HCT116 (cell line): ENCODE measurements at regions not wholly inside any gene's neighbourhood (a gene's known extent, or its start where the extent isn't known, plus 50 kb on each side); places are given as distances from the start of the nearest gene placed in this dataset.

Experiments
- ATAC-seq: fragments of 200-7000 bp; cut with Tn5 transposase; 2 replicates; pipeline ENCODE4 v1.9.1; 2020; ENCODE audit warnings: mild to moderate bottlenecking, moderate library complexity
- BruUV-seq: library from RNA; stranded (reverse); fragments of 400-500 nt; replicated peaks from 2 replicates; lab custom pipeline; 2021; lab: Mats Ljungman, UMichigan
- CTCF ChIA-PET: fragments of 300-600 bp; sonication (Branson Sonifier 250); formaldehyde crosslinking; loops from one replicate; lab custom pipeline; 2021; ENCODE audit warnings: antibody characterized with exemption; lab: Charles Lee
- POLR2A ChIA-PET: fragments of 300-600, 350-600 bp; sonication (Branson Sonifier 250); formaldehyde crosslinking; loops from one replicate; lab custom pipeline; 2021; ENCODE audit warnings: antibody characterized with exemption; lab: Charles Lee
- RAD21 ChIA-PET, 2 experiments: fragments of 300-600 bp; sonication (Branson Sonifier 250); formaldehyde crosslinking; loops; one replicate each; lab custom pipeline; 2023; ENCODE audit warnings: low total read pairs in 2 of 2; ENCODE audit not compliant: uncharacterized antibody in 2 of 2, unreplicated experiment in 2 of 2, low non-redundant PET in 1 of 2; lab: Charles Lee
- DNase-seq: peaks from one replicate; pipeline ENCODE4 v3.0.0-alpha.2; 2010; ENCODE audit warnings: low read depth, low spot score
- H2AFZ ChIP-seq: fragments of 200-600 bp; shearing (Covaris generic), sonication (generic); 2 replicates; pipeline ENCODE4 v1.6.1; 2017; ENCODE audit warnings: low read depth, mixed run types, mixed read lengths, antibody characterized with exemption, low read length; ENCODE audit not compliant: poor library complexity, severe bottlenecking
- H3K27ac ChIP-seq: 2 replicates; pipeline ENCODE4 v1.5.1; 2012; ENCODE audit warnings: low read depth, low read length
- H3K27me3 ChIP-seq: fragments of 200-600 bp; sonication (generic); 2 replicates; pipeline ENCODE4 v1.6.1; 2016; ENCODE audit warnings: mixed run types, low read length, mixed read lengths; ENCODE audit not compliant: insufficient read depth
- H3K36me3 ChIP-seq, 2 experiments: fragments of 200-500 bp in 1 of 2; fragments of 200-600 bp in 1 of 2; sonication (Bioruptor generic) in 1 of 2; sonication (generic) in 1 of 2; 2 replicates each; pipeline versions ENCODE4 v1.5.1 to v1.6.1; 2014 to 2016; ENCODE audit warnings: low read length in 2 of 2, inconsistent platforms in 1 of 2, mixed read lengths in 1 of 2, mixed run types in 1 of 2; ENCODE audit not compliant: insufficient read depth in 2 of 2, control insufficient read depth in 1 of 2
- H3K4me1 ChIP-seq, 2 experiments: fragments of 200-600 bp in 1 of 2; sonication (generic) in 1 of 2; 2 replicates each; pipeline versions ENCODE4 v1.5.1 to v1.6.1; 2012 to 2017; ENCODE audit warnings: low read length in 2 of 2, inconsistent platforms in 1 of 2, mild to moderate bottlenecking in 1 of 2, mixed read lengths in 1 of 2, mixed run types in 1 of 2, moderate library complexity in 1 of 2; ENCODE audit not compliant: insufficient read depth in 2 of 2, control insufficient read depth in 1 of 2
- H3K4me2 ChIP-seq: fragments of 200-600 bp; sonication (generic); 2 replicates; pipeline ENCODE4 v1.6.1; 2017; ENCODE audit warnings: mixed run types, low read length, mixed read lengths
- H3K4me3 ChIP-seq, 2 experiments: fragments of 200-600 bp in 1 of 2; sonication (generic) in 1 of 2; replicated peaks in 1 of 2; 2 replicates each; pipeline ENCODE4 v1.5.1; 2011 to 2016; ENCODE audit warnings: low read length in 2 of 2, control low read depth in 1 of 2, low read depth in 1 of 2, mild to moderate bottlenecking in 1 of 2, mixed read lengths in 1 of 2, mixed run types in 1 of 2
- H3K79me2 ChIP-seq: fragments of 200-600 bp; sonication (generic); 2 replicates; pipeline ENCODE4 v1.6.1; 2017; ENCODE audit warnings: mild to moderate bottlenecking, mixed run types, low read length, moderate library complexity, mixed read lengths; ENCODE audit not compliant: insufficient read depth
- H3K9ac ChIP-seq: fragments of 200-600 bp; sonication (generic); 2 replicates; pipeline ENCODE4 v1.6.1; 2016; ENCODE audit warnings: low read length, mixed read lengths
- H3K9me2 ChIP-seq: fragments of 200-600 bp; sonication (generic), shearing (Covaris generic); 2 replicates; pipeline ENCODE4 v1.6.1; 2017; ENCODE audit warnings: mixed run types, mild to moderate bottlenecking, moderate library complexity; ENCODE audit not compliant: insufficient read depth
- H3K9me3 ChIP-seq, 2 experiments: fragments of 200-500 bp in 1 of 2; fragments of 200-600 bp in 1 of 2; sonication (Bioruptor generic) in 1 of 2; sonication (generic) in 1 of 2; 2 replicates each; pipeline ENCODE4 v1.6.1; 2014 to 2017; ENCODE audit warnings: low read length in 2 of 2, mixed read lengths in 2 of 2, inconsistent platforms in 1 of 2, low read depth in 1 of 2, mild to moderate bottlenecking in 1 of 2, mixed run types in 1 of 2, moderate library complexity in 1 of 2; ENCODE audit not compliant: control insufficient read depth in 1 of 2, insufficient read depth in 1 of 2
- H4K20me1 ChIP-seq: fragments of 200-600 bp; sonication (generic), shearing (Covaris generic); 2 replicates; pipeline ENCODE4 v1.6.1; 2017; ENCODE audit warnings: mixed run types, mild to moderate bottlenecking, moderate library complexity; ENCODE audit not compliant: insufficient read depth
- CEBPB ChIP-seq: IDR thresholded peaks from 2 replicates; pipeline ENCODE4 v1.6.1; 2012; ENCODE audit warnings: low read depth
- EGR1 ChIP-seq: IDR thresholded peaks from 2 replicates; pipeline ENCODE4 v1.6.1; 2012; ENCODE audit warnings: low read depth
- EZH2 ChIP-seq: fragments of 200-600 bp; sonication (generic); IDR thresholded peaks from 2 replicates; pipeline ENCODE4 v1.6.1; 2017; ENCODE audit warnings: antibody characterized with exemption, mixed run types
- EZH2phosphoT487 ChIP-seq: fragments of 200-600 bp; IDR thresholded peaks from 2 replicates; pipeline ENCODE4 v1.6.1; 2018; ENCODE audit warnings: antibody characterized with exemption, borderline replicate concordance
- FOSL1 ChIP-seq: IDR thresholded peaks from 2 replicates; pipeline ENCODE4 v1.6.1; 2012; ENCODE audit warnings: low read depth
- JUND ChIP-seq: IDR thresholded peaks from 2 replicates; pipeline ENCODE4 v1.6.1; 2012
- POLR2A ChIP-seq: IDR thresholded peaks from 2 replicates; pipeline ENCODE4 v1.7.0; 2011; ENCODE audit warnings: borderline replicate concordance; ENCODE audit not compliant: insufficient read depth, insufficient read length; ENCODE audit errors: extremely low read depth
- POLR2AphosphoS5 ChIP-seq: IDR thresholded peaks from 2 replicates; pipeline ENCODE4 v1.6.1; 2011; ENCODE audit warnings: mild to moderate bottlenecking, low read depth, low read length, moderate library complexity
- RAD21 ChIP-seq: IDR thresholded peaks from 2 replicates; pipeline ENCODE4 v1.6.1; 2012; ENCODE audit warnings: low read depth, mild to moderate bottlenecking
- SIN3A ChIP-seq: IDR thresholded peaks from 2 replicates; pipeline ENCODE4 v1.6.1; 2012; ENCODE audit warnings: low read depth
- SP1 ChIP-seq: IDR thresholded peaks from 2 replicates; pipeline ENCODE4 v1.6.1; 2012; ENCODE audit warnings: low read depth
- SRF ChIP-seq: IDR thresholded peaks from 2 replicates; pipeline ENCODE4 v1.6.1; 2012; ENCODE audit warnings: low read depth
- ZFX ChIP-seq: fragments of 450-650 bp; IDR thresholded peaks from 2 replicates; pipeline ENCODE4 v1.6.1; 2017
- intact Hi-C: fragments of 100-400 bp; cut with micrococcal nuclease; formaldehyde crosslinking; loops from 2 replicates; pipeline ENCODE4 v1.10.0; 2022
- TF ChIP-seq, protein P1 (sequence below): IDR thresholded peaks from 2 replicates; pipeline ENCODE4 v1.6.1; 2012
- TF ChIP-seq, protein P2 (sequence below): IDR thresholded peaks from 2 replicates; pipeline ENCODE4 v1.6.1; 2011; ENCODE audit warnings: mild to moderate bottlenecking, low read length, moderate library complexity; ENCODE audit not compliant: insufficient replicate concordance; ENCODE audit errors: extremely low read depth
- TF ChIP-seq, protein P3 (sequence below), 3 experiments: fragments of 200-600 bp in 1 of 3; sonication (generic) in 1 of 3; IDR thresholded peaks in 2 of 3; conservative IDR thresholded peaks in 1 of 3; 2 replicates each; pipeline ENCODE4 v1.5.1; 2012 to 2017; ENCODE audit warnings: low read depth in 2 of 3, low read length in 2 of 3, antibody characterized with exemption in 1 of 3, borderline replicate concordance in 1 of 3, control low read depth in 1 of 3, mild to moderate bottlenecking in 1 of 3, mixed read lengths in 1 of 3, mixed run types in 1 of 3, moderate library complexity in 1 of 3; ENCODE audit not compliant: insufficient read depth in 1 of 3
- TF ChIP-seq, protein P4 (sequence below): IDR thresholded peaks from 2 replicates; pipeline ENCODE4 v1.6.1; 2012

- H3K79me2 ChIP-seq = no peaks in the 10 kb centered on the region
- no peaks in the 10 kb centered on the region for H3K4me1 ChIP-seq
- no peak overlapping the region for H2AFZ ChIP-seq
- CTCF ChIA-PET = no interaction called here
- no peak overlapping the region for H3K9ac ChIP-seq
- DNase-seq = no peak
- POLR2A ChIA-PET = no interaction called here
- no peaks in the 10 kb centered on the region for H3K9me3 ChIP-seq
- H3K27ac ChIP-seq = no peak overlapping the region
- RAD21 ChIA-PET = no interaction called here
- H3K27me3 ChIP-seq = no peaks in the 10 kb centered on the region
- H3K4me2 ChIP-seq = no peak overlapping the region
- H3K36me3 ChIP-seq = no peaks in the 10 kb centered on the region
- BruUV-seq = no TSS peak
- H3K9me2 ChIP-seq = no peaks in the 10 kb centered on the region
- TF ChIP-seq, protein P1, sequence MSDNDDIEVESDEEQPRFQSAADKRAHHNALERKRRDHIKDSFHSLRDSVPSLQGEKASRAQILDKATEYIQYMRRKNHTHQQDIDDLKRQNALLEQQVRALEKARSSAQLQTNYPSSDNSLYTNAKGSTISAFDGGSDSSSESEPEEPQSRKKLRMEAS = no peak
- TF ChIP-seq EZH2phosphoT487 = no peak
- no peak for TF ChIP-seq ZFX
- no peak for TF ChIP-seq JUND
- no peak for TF ChIP-seq POLR2AphosphoS5
- TF ChIP-seq, protein P2, sequence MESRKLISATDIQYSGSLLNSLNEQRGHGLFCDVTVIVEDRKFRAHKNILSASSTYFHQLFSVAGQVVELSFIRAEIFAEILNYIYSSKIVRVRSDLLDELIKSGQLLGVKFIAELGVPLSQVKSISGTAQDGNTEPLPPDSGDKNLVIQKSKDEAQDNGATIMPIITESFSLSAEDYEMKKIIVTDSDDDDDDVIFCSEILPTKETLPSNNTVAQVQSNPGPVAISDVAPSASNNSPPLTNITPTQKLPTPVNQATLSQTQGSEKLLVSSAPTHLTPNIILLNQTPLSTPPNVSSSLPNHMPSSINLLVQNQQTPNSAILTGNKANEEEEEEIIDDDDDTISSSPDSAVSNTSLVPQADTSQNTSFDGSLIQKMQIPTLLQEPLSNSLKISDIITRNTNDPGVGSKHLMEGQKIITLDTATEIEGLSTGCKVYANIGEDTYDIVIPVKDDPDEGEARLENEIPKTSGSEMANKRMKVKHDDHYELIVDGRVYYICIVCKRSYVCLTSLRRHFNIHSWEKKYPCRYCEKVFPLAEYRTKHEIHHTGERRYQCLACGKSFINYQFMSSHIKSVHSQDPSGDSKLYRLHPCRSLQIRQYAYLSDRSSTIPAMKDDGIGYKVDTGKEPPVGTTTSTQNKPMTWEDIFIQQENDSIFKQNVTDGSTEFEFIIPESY = no peak
- TF ChIP-seq, protein P3, sequence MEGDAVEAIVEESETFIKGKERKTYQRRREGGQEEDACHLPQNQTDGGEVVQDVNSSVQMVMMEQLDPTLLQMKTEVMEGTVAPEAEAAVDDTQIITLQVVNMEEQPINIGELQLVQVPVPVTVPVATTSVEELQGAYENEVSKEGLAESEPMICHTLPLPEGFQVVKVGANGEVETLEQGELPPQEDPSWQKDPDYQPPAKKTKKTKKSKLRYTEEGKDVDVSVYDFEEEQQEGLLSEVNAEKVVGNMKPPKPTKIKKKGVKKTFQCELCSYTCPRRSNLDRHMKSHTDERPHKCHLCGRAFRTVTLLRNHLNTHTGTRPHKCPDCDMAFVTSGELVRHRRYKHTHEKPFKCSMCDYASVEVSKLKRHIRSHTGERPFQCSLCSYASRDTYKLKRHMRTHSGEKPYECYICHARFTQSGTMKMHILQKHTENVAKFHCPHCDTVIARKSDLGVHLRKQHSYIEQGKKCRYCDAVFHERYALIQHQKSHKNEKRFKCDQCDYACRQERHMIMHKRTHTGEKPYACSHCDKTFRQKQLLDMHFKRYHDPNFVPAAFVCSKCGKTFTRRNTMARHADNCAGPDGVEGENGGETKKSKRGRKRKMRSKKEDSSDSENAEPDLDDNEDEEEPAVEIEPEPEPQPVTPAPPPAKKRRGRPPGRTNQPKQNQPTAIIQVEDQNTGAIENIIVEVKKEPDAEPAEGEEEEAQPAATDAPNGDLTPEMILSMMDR (IDR thresholded peaks at IDR 0.05 in 2 of 3, conservative IDR thresholded peaks at IDR 0.05 in 1 of 3; ENCODE audit: borderline replicate concordance in 1 of 3, insufficient read depth in 1 of 3, low read depth in 2 of 3, low read length in 2 of 3) = no peak
- no peak for TF ChIP-seq CEBPB
- no peak for TF ChIP-seq SP1
- TF ChIP-seq SRF = no peak
- TF ChIP-seq, protein P4, sequence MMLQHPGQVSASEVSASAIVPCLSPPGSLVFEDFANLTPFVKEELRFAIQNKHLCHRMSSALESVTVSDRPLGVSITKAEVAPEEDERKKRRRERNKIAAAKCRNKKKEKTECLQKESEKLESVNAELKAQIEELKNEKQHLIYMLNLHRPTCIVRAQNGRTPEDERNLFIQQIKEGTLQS = no peak
- no peak for TF ChIP-seq POLR2A
- no peak for TF ChIP-seq RAD21
- TF ChIP-seq FOSL1 = no peak
- TF ChIP-seq EZH2 = no peak
- no peak for TF ChIP-seq SIN3A
- TF ChIP-seq EGR1 = no peak
- no peaks in the 10 kb centered on the region for H4K20me1 ChIP-seq
- intact Hi-C loops = no loop called here
- no peak overlapping the region for H3K4me3 ChIP-seq
- no peak for ATAC-seq
Measured at GRCh38 chr4:120435179-120435578, 368.5 kb upstream of the MAD2L1 start.
